ENCODE measurements at regions not wholly inside any gene's neighbourhood (a gene's known extent, or its start where the extent isn't known, plus 50 kb on each side); places are given as distances from the start of the nearest gene placed in this dataset.

GRCh38 chr9:79041266-79041665, 530.5 kb upstream of the TLE4 start (continued):
- TF ChIP-seq CHD7 (IDR thresholded peaks at IDR 0.05; ENCODE audit: insufficient replicate concordance, low read length) (no peak), RXRA (IDR thresholded peaks at IDR 0.05; ENCODE audit: insufficient read depth, low read depth, low read length) (no peak), FOSL1 (IDR thresholded peaks at IDR 0.05; ENCODE audit: insufficient read depth, low read depth, low read length) (no peak), SAP30 (IDR thresholded peaks at IDR 0.05; ENCODE audit: insufficient read depth, insufficient replicate concordance, low read length) (no peak), GTF2F1 (IDR thresholded peaks at IDR 0.05; ENCODE audit: borderline replicate concordance, low read depth, low read length) (no peak), ATF3 (IDR thresholded peaks at IDR 0.05; ENCODE audit: insufficient read depth, low read depth, low read length) (no peak), SIRT6 (IDR thresholded peaks at IDR 0.05; ENCODE audit: low read length) (no peak), SP2 (IDR thresholded peaks at IDR 0.05; ENCODE audit: low read length) (no peak), RAD21 (IDR thresholded peaks at IDR 0.05 in 1 of 2, conservative IDR thresholded peaks at IDR 0.05 in 1 of 2; ENCODE audit: low read depth in 2 of 2, low read length in 2 of 2) (no peak), JUND (IDR thresholded peaks at IDR 0.05; ENCODE audit: low read length) (no peak), SIX5 (IDR thresholded peaks at IDR 0.05; ENCODE audit: low read depth, low read length) (no peak)
